Mucosa of rectum (tissue), 2 donors: ENCODE measurements at regions not wholly inside any gene's neighbourhood (a gene's known extent, or its start where the extent isn't known, plus 50 kb on each side); places are given as distances from the start of the nearest gene placed in this dataset.
"Not testable (repeated sequence)": the region's sequence is repeated elsewhere in the genome, so short reads cannot be mapped to it uniquely, and the experiment has no call there.

Source experiments
- H3K27ac ChIP-seq, 2 donors: one replicate each; pipeline ENCODE4 v1.7.0; 2013; ENCODE audit warnings: inconsistent platforms in 2 of 2, low read depth in 2 of 2, low read length in 2 of 2
- H3K27me3 ChIP-seq, 2 donors: one replicate each; pipeline ENCODE4 v1.7.0; 2013; ENCODE audit warnings: low read length in 2 of 2; ENCODE audit not compliant: control insufficient read depth in 2 of 2, insufficient read depth in 2 of 2
- H3K36me3 ChIP-seq, 2 donors: one replicate each; pipeline ENCODE4 v1.7.0; 2013; ENCODE audit warnings: low read length in 2 of 2; ENCODE audit not compliant: control insufficient read depth in 2 of 2, insufficient read depth in 2 of 2
- H3K4me1 ChIP-seq, 2 donors: one replicate each; pipeline ENCODE4 v1.7.0; 2013; ENCODE audit warnings: low read length in 2 of 2, mild to moderate bottlenecking in 1 of 2; ENCODE audit not compliant: control insufficient read depth in 2 of 2, insufficient read depth in 2 of 2
- H3K4me3 ChIP-seq, 2 donors: one replicate each; pipeline ENCODE4 v1.7.0; 2013; ENCODE audit warnings: low read length in 2 of 2
- H3K9ac ChIP-seq, 2 donors: one replicate each; pipeline ENCODE4 v1.7.0; 2013; ENCODE audit warnings: low read length in 2 of 2, low read depth in 1 of 2, mild to moderate bottlenecking in 1 of 2
- H3K9me3 ChIP-seq, 2 donors: one replicate each; pipeline ENCODE4 v1.7.0; 2013; ENCODE audit warnings: low read length in 2 of 2; ENCODE audit not compliant: control insufficient read depth in 2 of 2
- donor health status: healthy.
- donor health status: Normal muscosa, but diverticular disease.

- no peaks in the 10 kb centered on the region for H3K9me3 ChIP-seq
- no peak overlapping the region for H3K4me3 ChIP-seq
- no peaks in the 10 kb centered on the region for H3K36me3 ChIP-seq
- no peaks in the 10 kb centered on the region for H3K4me1 ChIP-seq
- H3K27me3 ChIP-seq: no peaks in the 10 kb centered on the region
- H3K27ac ChIP-seq: no peak overlapping the region
- no peak overlapping the region for H3K9ac ChIP-seq
These were observed 102.1 kb upstream of the FBXL17 start for GRCh38 chr5:108484035-108484434.

- Histone ChIP-seq H3K9ac (no peak overlapping the region), H3K27me3 (no peaks in the 10 kb centered on the region), H3K9me3 (no peaks in the 10 kb centered on the region), H3K36me3 (no peaks in the 10 kb centered on the region), H3K27ac (no peak overlapping the region), H3K4me1 (no peaks in the 10 kb centered on the region), H3K4me3 (no peak overlapping the region)
These were observed 99.5 kb upstream of the FBXL17 start for GRCh38 chr5:108481355-108481931.

GRCh38 chr5:108472237-108472636 is 90.3 kb upstream of the FBXL17 start:
- Histone ChIP-seq H3K27ac (no peak overlapping the region), H3K4me3 (no peak overlapping the region), H3K36me3 (no peaks in the 10 kb centered on the region), H3K4me1 (no peaks in the 10 kb centered on the region), H3K27me3 (no peaks in the 10 kb centered on the region), H3K9ac (no peak overlapping the region), H3K9me3 (no peaks in the 10 kb centered on the region)

GRCh38 chr5:108467563-108467962 is 85.7 kb upstream of the FBXL17 start:
- Histone ChIP-seq H3K4me1 (no peaks in the 10 kb centered on the region), H3K36me3 (no peaks in the 10 kb centered on the region), H3K27ac (no peak overlapping the region), H3K27me3 (no peaks in the 10 kb centered on the region), H3K9me3 (no peaks in the 10 kb centered on the region), H3K9ac (no peak overlapping the region), H3K4me3 (no peak overlapping the region)

- Histone ChIP-seq H3K36me3 (no peaks in the 10 kb centered on the region), H3K4me3 (no peak overlapping the region), H3K27me3 (no peaks in the 10 kb centered on the region), H3K4me1 (no peaks in the 10 kb centered on the region), H3K9me3 (no peaks in the 10 kb centered on the region), H3K9ac (no peak overlapping the region), H3K27ac (no peak overlapping the region)
These were observed 79.9 kb upstream of the FBXL17 start for GRCh38 chr5:108461628-108462367.

GRCh38 chr5:108459769-108460168 is 77.9 kb upstream of the FBXL17 start:
- H3K9ac ChIP-seq: no peak overlapping the region
- H3K27ac ChIP-seq: no peak overlapping the region
- no peak overlapping the region for H3K4me3 ChIP-seq
- H3K27me3 ChIP-seq: no peaks in the 10 kb centered on the region
- H3K4me1 ChIP-seq: no peaks in the 10 kb centered on the region
- H3K9me3 ChIP-seq: no peaks in the 10 kb centered on the region
- H3K36me3 ChIP-seq: no peaks in the 10 kb centered on the region

- no peak overlapping the region for H3K9ac ChIP-seq
- no peaks in the 10 kb centered on the region for H3K36me3 ChIP-seq
- no peaks in the 10 kb centered on the region for H3K27me3 ChIP-seq
- no peak overlapping the region for H3K27ac ChIP-seq
- no peaks in the 10 kb centered on the region for H3K4me1 ChIP-seq
- H3K4me3 ChIP-seq: no peak overlapping the region
- peaks cover 0 to 3% of the 10 kb centered on the region in 2 donors for H3K9me3 ChIP-seq
These were observed 69.4 kb upstream of the FBXL17 start for GRCh38 chr5:108451269-108451668.

GRCh38 chr5:108444130-108444529 is 62.2 kb upstream of the FBXL17 start:
- H3K9ac ChIP-seq, H3K36me3 ChIP-seq, H3K27ac ChIP-seq, H3K9me3 ChIP-seq, H3K4me3 ChIP-seq, H3K4me1 ChIP-seq, H3K27me3 ChIP-seq: not testable (repeated sequence)

- H3K4me3 ChIP-seq, H3K27me3 ChIP-seq, H3K27ac ChIP-seq, H3K4me1 ChIP-seq, H3K9ac ChIP-seq, H3K36me3 ChIP-seq, H3K9me3 ChIP-seq: not testable (repeated sequence)
These were observed 60.3 kb upstream of the FBXL17 start for GRCh38 chr5:108442063-108442651.

GRCh38 chr5:108437425-108437824 is 55.5 kb upstream of the FBXL17 start:
- Histone ChIP-seq H3K4me1 (no peaks in the 10 kb centered on the region), H3K4me3 (no peak overlapping the region), H3K36me3 (no peaks in the 10 kb centered on the region), H3K9me3 (no peaks in the 10 kb centered on the region), H3K27ac (no peak overlapping the region), H3K9ac (no peak overlapping the region), H3K27me3 (no peaks in the 10 kb centered on the region)
